ENCODE measurements at regions not wholly inside any gene's neighbourhood (a gene's known extent, or its start where the extent isn't known, plus 50 kb on each side); places are given as distances from the start of the nearest gene placed in this dataset.

GRCh38 chr3:145170121-145170520 lies 990.9 kb downstream of the PLOD2 start:
- no peak overlapping the region for H2AFZ ChIP-seq (ENCODE audit: low read length)
- H3K4me1 ChIP-seq (ENCODE audit: insufficient read depth, low read length, severe bottlenecking) = no peaks in the 10 kb centered on the region
- H3K9ac ChIP-seq (ENCODE audit: low read length) = no peak overlapping the region
- no peaks in the 10 kb centered on the region for H3K36me3 ChIP-seq (ENCODE audit: insufficient read depth, low read length)
- no peaks in the 10 kb centered on the region for H3K27me3 ChIP-seq (ENCODE audit: insufficient read depth, low read length)
- H3K79me2 ChIP-seq (ENCODE audit: insufficient read depth, low read length) = no peaks in the 10 kb centered on the region
- no peaks in the 10 kb centered on the region; the same call in 1 of the 2 replicates for H3K9me2 ChIP-seq (ENCODE audit: low read depth, low read length)
- no peak overlapping the region for H3K4me2 ChIP-seq (ENCODE audit: low read length)
- H3K27ac ChIP-seq (ENCODE audit: low read depth, low read length, poor library complexity, severe bottlenecking) = no peak overlapping the region
- no peak overlapping the region for H3K4me3 ChIP-seq (ENCODE audit: low read depth, low read length, poor library complexity, severe bottlenecking)
- no peaks in the 10 kb centered on the region for H3F3A ChIP-seq (ENCODE audit: insufficient read depth, low read length)
- no peaks in the 10 kb centered on the region for H4K20me1 ChIP-seq (ENCODE audit: insufficient read depth, low read length)
- no peaks in the 10 kb centered on the region for H3K9me3 ChIP-seq (ENCODE audit: low read length)
- TF ChIP-seq EZH2 (IDR thresholded peaks at IDR 0.05; ENCODE audit: borderline replicate concordance, low read length) (no peak), CTCF (IDR thresholded peaks at IDR 0.05; ENCODE audit: low read length) (no peak)

- H3K9me2 ChIP-seq (ENCODE audit: low read depth, low read length) = no peaks in the 10 kb centered on the region
- H4K20me1 ChIP-seq (ENCODE audit: insufficient read depth, low read length) = no peaks in the 10 kb centered on the region
- no peak overlapping the region for H3K4me3 ChIP-seq (ENCODE audit: low read depth, low read length, poor library complexity, severe bottlenecking)
- no peaks in the 10 kb centered on the region for H3K27me3 ChIP-seq (ENCODE audit: insufficient read depth, low read length)
- H3K36me3 ChIP-seq (ENCODE audit: insufficient read depth, low read length) = no peaks in the 10 kb centered on the region
- H3K9me3 ChIP-seq (ENCODE audit: low read length) = no peaks in the 10 kb centered on the region
- no peaks in the 10 kb centered on the region for H3K4me1 ChIP-seq (ENCODE audit: insufficient read depth, low read length, severe bottlenecking)
- H3K27ac ChIP-seq (ENCODE audit: low read depth, low read length, poor library complexity, severe bottlenecking) = no peak overlapping the region
- no peak overlapping the region for H3K9ac ChIP-seq (ENCODE audit: low read length)
- no peaks in the 10 kb centered on the region for H3F3A ChIP-seq (ENCODE audit: insufficient read depth, low read length)
- TF ChIP-seq EZH2 (IDR thresholded peaks at IDR 0.05; ENCODE audit: borderline replicate concordance, low read length) (no peak), CTCF (IDR thresholded peaks at IDR 0.05; ENCODE audit: low read length) (no peak)
- no peak overlapping the region for H2AFZ ChIP-seq (ENCODE audit: low read length)
- no peak overlapping the region for H3K4me2 ChIP-seq (ENCODE audit: low read length)
- H3K79me2 ChIP-seq (ENCODE audit: insufficient read depth, low read length) = no peaks in the 10 kb centered on the region
These were observed 985.4 kb downstream of the PLOD2 start for GRCh38 chr3:145175626-145176025.

GRCh38 chr3:145176907-145177306 lies 984.1 kb downstream of the PLOD2 start:
- Histone ChIP-seq H3K4me3 (ENCODE audit: low read depth, low read length, poor library complexity, severe bottlenecking) (no peak overlapping the region), H3K4me1 (ENCODE audit: insufficient read depth, low read length, severe bottlenecking) (no peaks in the 10 kb centered on the region), H3K9ac (ENCODE audit: low read length) (no peak overlapping the region), H3K9me2 (ENCODE audit: low read depth, low read length) (no peaks in the 10 kb centered on the region), H3K4me2 (ENCODE audit: low read length) (no peak overlapping the region), H3K9me3 (ENCODE audit: low read length) (no peaks in the 10 kb centered on the region), H3K27me3 (ENCODE audit: insufficient read depth, low read length) (no peaks in the 10 kb centered on the region), H3F3A (ENCODE audit: insufficient read depth, low read length) (no peaks in the 10 kb centered on the region), H2AFZ (ENCODE audit: low read length) (no peak overlapping the region), H3K27ac (ENCODE audit: low read depth, low read length, poor library complexity, severe bottlenecking) (no peak overlapping the region), H4K20me1 (ENCODE audit: insufficient read depth, low read length) (no peaks in the 10 kb centered on the region), H3K36me3 (ENCODE audit: insufficient read depth, low read length) (no peaks in the 10 kb centered on the region), H3K79me2 (ENCODE audit: insufficient read depth, low read length) (no peaks in the 10 kb centered on the region)
- no peak for TF ChIP-seq EZH2 (IDR thresholded peaks at IDR 0.05; ENCODE audit: borderline replicate concordance, low read length)
- TF ChIP-seq CTCF (IDR thresholded peaks at IDR 0.05; ENCODE audit: low read length) = no peak
